Fibroblast of lung (primary cell): ENCODE measurements at regions not wholly inside any gene's neighbourhood (a gene's known extent, or its start where the extent isn't known, plus 50 kb on each side); places are given as distances from the start of the nearest gene placed in this dataset.

Experiments
- EZH2 ChIP-seq: IDR thresholded peaks from 2 replicates; pipeline ENCODE4 v1.5.1; 2012; ENCODE audit warnings: low read length, control low read depth, mild to moderate bottlenecking; ENCODE audit errors: missing control alignments
- TF ChIP-seq, protein P1 (sequence below), 2 donors: IDR thresholded peaks in 1 of 2; conservative IDR thresholded peaks in 1 of 2; 1 replicate in 1 of 2; 2 replicates in 1 of 2; pipeline ENCODE4 v1.5.1; 2011 to 2012; ENCODE audit warnings: low read length in 2 of 2, control low read depth in 1 of 2, inconsistent platforms in 1 of 2, low read depth in 1 of 2, mild to moderate bottlenecking in 1 of 2

DNA sequence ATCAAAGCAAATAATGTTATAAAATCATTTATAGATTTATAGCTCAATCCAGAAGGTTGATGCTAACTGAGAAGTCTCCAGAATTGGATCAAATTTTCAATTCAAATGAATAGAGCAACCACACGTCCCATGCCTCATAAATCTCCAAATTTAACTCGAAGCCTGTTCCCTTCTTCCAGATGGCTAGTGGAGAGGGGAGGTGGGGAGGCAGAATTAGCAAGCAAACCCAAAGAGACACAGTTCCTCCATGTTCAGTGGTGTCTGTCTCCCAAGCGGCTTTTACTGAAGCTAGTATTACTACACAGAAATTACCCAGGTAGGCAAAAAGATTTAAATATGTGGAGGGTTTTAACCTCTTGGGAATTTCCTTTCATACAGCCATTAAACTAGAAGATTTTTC is 65.8 kb downstream of the DUSP6 start:
- TF ChIP-seq, protein P1, sequence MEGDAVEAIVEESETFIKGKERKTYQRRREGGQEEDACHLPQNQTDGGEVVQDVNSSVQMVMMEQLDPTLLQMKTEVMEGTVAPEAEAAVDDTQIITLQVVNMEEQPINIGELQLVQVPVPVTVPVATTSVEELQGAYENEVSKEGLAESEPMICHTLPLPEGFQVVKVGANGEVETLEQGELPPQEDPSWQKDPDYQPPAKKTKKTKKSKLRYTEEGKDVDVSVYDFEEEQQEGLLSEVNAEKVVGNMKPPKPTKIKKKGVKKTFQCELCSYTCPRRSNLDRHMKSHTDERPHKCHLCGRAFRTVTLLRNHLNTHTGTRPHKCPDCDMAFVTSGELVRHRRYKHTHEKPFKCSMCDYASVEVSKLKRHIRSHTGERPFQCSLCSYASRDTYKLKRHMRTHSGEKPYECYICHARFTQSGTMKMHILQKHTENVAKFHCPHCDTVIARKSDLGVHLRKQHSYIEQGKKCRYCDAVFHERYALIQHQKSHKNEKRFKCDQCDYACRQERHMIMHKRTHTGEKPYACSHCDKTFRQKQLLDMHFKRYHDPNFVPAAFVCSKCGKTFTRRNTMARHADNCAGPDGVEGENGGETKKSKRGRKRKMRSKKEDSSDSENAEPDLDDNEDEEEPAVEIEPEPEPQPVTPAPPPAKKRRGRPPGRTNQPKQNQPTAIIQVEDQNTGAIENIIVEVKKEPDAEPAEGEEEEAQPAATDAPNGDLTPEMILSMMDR (conservative IDR thresholded peaks at IDR 0.05 in 1 of 2, IDR thresholded peaks at IDR 0.05 in 1 of 2; ENCODE audit: low read depth in 1 of 2, low read length in 2 of 2), result no peak
- no peak for TF ChIP-seq EZH2
